T-helper 17 cell (primary cell): ENCODE measurements at regions not wholly inside any gene's neighbourhood (a gene's known extent, or its start where the extent isn't known, plus 50 kb on each side); places are given as distances from the start of the nearest gene placed in this dataset.

Experiments used
- ATAC-seq: fragments of 150-1000 bp; cut with Tn5 transposase; 2 replicates; pipeline ENCODE4 v1.10.0; 2021; ENCODE audit warnings: mild to moderate bottlenecking, moderate library complexity
- DNase-seq, 3 donors: peaks; one replicate each; pipeline versions ENCODE4 v3.0.0 to v3.0.0-alpha.2; 2020 to 2021
- H3K9me3 ChIP-seq: one replicate; pipeline ENCODE4 v1.7.0; 2013; ENCODE audit warnings: low read length, mild to moderate bottlenecking; ENCODE audit not compliant: control insufficient read depth, poor library complexity, severe bottlenecking
- H3K27ac Mint-ChIP-seq: one replicate; pipeline ENCODE4 v1.8.0; 2022; ENCODE audit warnings: mild to moderate bottlenecking, moderate library complexity, mixed read lengths
- H3K27me3 Mint-ChIP-seq: one replicate; pipeline ENCODE4 v1.8.0; 2022; ENCODE audit warnings: mixed read lengths
- H3K36me3 Mint-ChIP-seq: one replicate; pipeline ENCODE4 v1.8.0; 2022; ENCODE audit warnings: low read depth, mixed read lengths
- H3K4me1 Mint-ChIP-seq: one replicate; pipeline ENCODE4 v1.8.0; 2022; ENCODE audit warnings: mild to moderate bottlenecking, mixed read lengths
- H3K4me3 Mint-ChIP-seq: one replicate; pipeline ENCODE4 v1.8.0; 2022; ENCODE audit warnings: mild to moderate bottlenecking, moderate library complexity, mixed read lengths

GRCh38 chr2:8257502-8257901, 424.4 kb upstream of the ID2 start:
- Mint-ChIP-seq H3K4me3 (no peak overlapping the region), H3K27me3 (no peaks in the 10 kb centered on the region), H3K4me1 (peaks cover 8% of the 10 kb centered on the region), H3K27ac (no peak overlapping the region), H3K36me3 (peaks cover 2% of the 10 kb centered on the region)
- H3K9me3 ChIP-seq: no peaks in the 10 kb centered on the region
- DNase-seq (no peak), ATAC-seq (no peak)

- Mint-ChIP-seq H3K27me3 (no peaks in the 10 kb centered on the region), H3K4me1 (peaks cover 8% of the 10 kb centered on the region), H3K4me3 (no peak overlapping the region), H3K36me3 (peaks cover 2% of the 10 kb centered on the region), H3K27ac (no peak overlapping the region)
- DNase-seq: no peak
- no peaks in the 10 kb centered on the region for H3K9me3 ChIP-seq
- ATAC-seq: no peak
These were observed 423.4 kb upstream of the ID2 start for GRCh38 chr2:8258406-8258805.

- no peak for ATAC-seq
- no peaks in the 10 kb centered on the region for H3K27me3 Mint-ChIP-seq
- H3K4me1 Mint-ChIP-seq: peaks cover 8% of the 10 kb centered on the region
- no peak overlapping the region for H3K4me3 Mint-ChIP-seq
- H3K9me3 ChIP-seq: no peaks in the 10 kb centered on the region
- DNase-seq: no peak
- no peak overlapping the region for H3K27ac Mint-ChIP-seq
- no peaks in the 10 kb centered on the region for H3K36me3 Mint-ChIP-seq
These were observed 422.6 kb upstream of the ID2 start for GRCh38 chr2:8259106-8259840.

GRCh38 chr2:8259841-8260178, 422.0 kb upstream of the ID2 start:
- H3K27me3 Mint-ChIP-seq: no peaks in the 10 kb centered on the region
- peaks cover 6% of the 10 kb centered on the region for H3K4me1 Mint-ChIP-seq
- H3K27ac Mint-ChIP-seq: no peak overlapping the region
- H3K4me3 Mint-ChIP-seq: no peak overlapping the region
- ATAC-seq (no peak), DNase-seq (no peak)
- no peaks in the 10 kb centered on the region for H3K36me3 Mint-ChIP-seq
- H3K9me3 ChIP-seq: no peaks in the 10 kb centered on the region

GRCh38 chr2:8260213-8260612, 421.6 kb upstream of the ID2 start:
- Mint-ChIP-seq H3K27me3 (no peaks in the 10 kb centered on the region), H3K36me3 (no peaks in the 10 kb centered on the region), H3K4me1 (peaks cover 6% of the 10 kb centered on the region), H3K4me3 (no peak overlapping the region), H3K27ac (no peak overlapping the region)
- H3K9me3 ChIP-seq: no peaks in the 10 kb centered on the region
- no peak for ATAC-seq
- DNase-seq: no peak

- no peaks in the 10 kb centered on the region for H3K9me3 ChIP-seq
- no peak overlapping the region for H3K4me3 Mint-ChIP-seq
- ATAC-seq (no peak), DNase-seq (no peak)
- no peaks in the 10 kb centered on the region for H3K36me3 Mint-ChIP-seq
- no peaks in the 10 kb centered on the region for H3K27me3 Mint-ChIP-seq
- H3K27ac Mint-ChIP-seq: no peak overlapping the region
- peaks cover 2% of the 10 kb centered on the region for H3K4me1 Mint-ChIP-seq
These were observed 418.0 kb upstream of the ID2 start for GRCh38 chr2:8263901-8264300.

GRCh38 chr2:8264981-8265380, 416.9 kb upstream of the ID2 start:
- DNase-seq (no peak), ATAC-seq (no peak)
- no peak overlapping the region for H3K4me3 Mint-ChIP-seq
- no peaks in the 10 kb centered on the region for H3K27me3 Mint-ChIP-seq
- no peaks in the 10 kb centered on the region for H3K9me3 ChIP-seq
- peaks cover 2% of the 10 kb centered on the region for H3K4me1 Mint-ChIP-seq
- H3K36me3 Mint-ChIP-seq: no peaks in the 10 kb centered on the region
- no peak overlapping the region for H3K27ac Mint-ChIP-seq

- H3K4me1 Mint-ChIP-seq: peaks cover 2% of the 10 kb centered on the region
- DNase-seq (no peak), ATAC-seq (no peak)
- H3K9me3 ChIP-seq: no peaks in the 10 kb centered on the region
- no peak overlapping the region for H3K27ac Mint-ChIP-seq
- no peak overlapping the region for H3K4me3 Mint-ChIP-seq
- H3K27me3 Mint-ChIP-seq: no peaks in the 10 kb centered on the region
- H3K36me3 Mint-ChIP-seq: no peaks in the 10 kb centered on the region
These were observed 416.2 kb upstream of the ID2 start for GRCh38 chr2:8265476-8266226.

- Mint-ChIP-seq H3K4me3 (no peak overlapping the region), H3K27ac (no peak overlapping the region), H3K4me1 (peaks cover 2% of the 10 kb centered on the region), H3K36me3 (no peaks in the 10 kb centered on the region), H3K27me3 (no peaks in the 10 kb centered on the region)
- no peaks in the 10 kb centered on the region for H3K9me3 ChIP-seq
- ATAC-seq: no peak
- DNase-seq: no peak
These were observed 415.3 kb upstream of the ID2 start for GRCh38 chr2:8266563-8266962.

GRCh38 chr2:8267048-8267447, 414.8 kb upstream of the ID2 start:
- no peaks in the 10 kb centered on the region for H3K36me3 Mint-ChIP-seq
- no peaks in the 10 kb centered on the region for H3K27me3 Mint-ChIP-seq
- H3K9me3 ChIP-seq: no peaks in the 10 kb centered on the region
- DNase-seq: no peak
- no peak overlapping the region for H3K27ac Mint-ChIP-seq
- no peak overlapping the region for H3K4me3 Mint-ChIP-seq
- ATAC-seq: no peak
- peaks cover 2% of the 10 kb centered on the region for H3K4me1 Mint-ChIP-seq

GRCh38 chr2:8267721-8268120, 414.1 kb upstream of the ID2 start:
- Mint-ChIP-seq H3K27me3 (no peaks in the 10 kb centered on the region), H3K4me3 (no peak overlapping the region), H3K36me3 (no peaks in the 10 kb centered on the region), H3K27ac (no peak overlapping the region), H3K4me1 (peaks cover 2% of the 10 kb centered on the region)
- DNase-seq (no peak), ATAC-seq (no peak)
- H3K9me3 ChIP-seq: no peaks in the 10 kb centered on the region

GRCh38 chr2:8268172-8268783, 413.6 kb upstream of the ID2 start:
- DNase-seq (no peak), ATAC-seq (no peak)
- H3K9me3 ChIP-seq: no peaks in the 10 kb centered on the region
- Mint-ChIP-seq H3K4me3 (no peak overlapping the region), H3K27me3 (no peaks in the 10 kb centered on the region), H3K4me1 (peaks cover 2% of the 10 kb centered on the region), H3K36me3 (no peaks in the 10 kb centered on the region), H3K27ac (no peak overlapping the region)

- DNase-seq: no peak
- H3K36me3 Mint-ChIP-seq: no peaks in the 10 kb centered on the region
- peaks cover 3% of the 10 kb centered on the region for H3K4me1 Mint-ChIP-seq
- no peaks in the 10 kb centered on the region for H3K9me3 ChIP-seq
- ATAC-seq: no peak
- H3K27me3 Mint-ChIP-seq: no peaks in the 10 kb centered on the region
- no peak overlapping the region for H3K4me3 Mint-ChIP-seq
- H3K27ac Mint-ChIP-seq: no peak overlapping the region
These were observed 411.2 kb upstream of the ID2 start for GRCh38 chr2:8270699-8271098.

- H3K36me3 Mint-ChIP-seq: no peaks in the 10 kb centered on the region
- no peak for DNase-seq
- H3K9me3 ChIP-seq: no peaks in the 10 kb centered on the region
- ATAC-seq: no peak
- H3K4me3 Mint-ChIP-seq: no peak overlapping the region
- no peak overlapping the region for H3K27ac Mint-ChIP-seq
- peaks cover 3% of the 10 kb centered on the region for H3K4me1 Mint-ChIP-seq
- H3K27me3 Mint-ChIP-seq: no peaks in the 10 kb centered on the region
These were observed 410.4 kb upstream of the ID2 start for GRCh38 chr2:8271461-8271860.
